ENCODE measurements at regions not wholly inside any gene's neighbourhood (a gene's known extent, or its start where the extent isn't known, plus 50 kb on each side); places are given as distances from the start of the nearest gene placed in this dataset.
"Not testable (repeated sequence)": the region's sequence is repeated elsewhere in the genome, so short reads cannot be mapped to it uniquely, and the experiment has no call there.

- no peaks in the 10 kb centered on the region for H3K36me3 ChIP-seq (ENCODE audit: control insufficient read depth, insufficient read depth, low read length, severe bottlenecking)
- no peaks in the 10 kb centered on the region for H3K27me3 ChIP-seq (replicated peaks; ENCODE audit: control insufficient read depth, insufficient read depth, low read length)
- no peak overlapping the region for H3K9ac ChIP-seq (ENCODE audit: low read length)
- no peaks in the 10 kb centered on the region for H3K9me3 ChIP-seq (ENCODE audit: control insufficient read depth, low read length)
- H3K4me3 ChIP-seq (ENCODE audit: low read length), result no peak overlapping the region
- no peaks in the 10 kb centered on the region for H3K4me1 ChIP-seq (ENCODE audit: control insufficient read depth, insufficient read depth, low read length)
- no peak for DNase-seq (ENCODE audit: low read depth)
These were observed 106.8 kb downstream of the DMRT2 start for GRCh38 chr9:1156794-1157550.

- H3K27me3 ChIP-seq (replicated peaks; ENCODE audit: control insufficient read depth, insufficient read depth, low read length), result no peaks in the 10 kb centered on the region
- no peaks in the 10 kb centered on the region for H3K36me3 ChIP-seq (ENCODE audit: control insufficient read depth, insufficient read depth, low read length, severe bottlenecking)
- H3K9ac ChIP-seq (ENCODE audit: low read length), result no peak overlapping the region
- H3K9me3 ChIP-seq (ENCODE audit: control insufficient read depth, low read length), result no peaks in the 10 kb centered on the region
- no peak overlapping the region for H3K4me3 ChIP-seq (ENCODE audit: low read length)
- DNase-seq (ENCODE audit: low read depth), result no peak
- no peaks in the 10 kb centered on the region for H3K4me1 ChIP-seq (ENCODE audit: control insufficient read depth, insufficient read depth, low read length)
These were observed 107.7 kb downstream of the DMRT2 start for GRCh38 chr9:1157836-1158235.

GRCh38 chr9:1170918-1171317, 120.8 kb downstream of the DMRT2 start:
- Histone ChIP-seq H3K4me1 (ENCODE audit: control insufficient read depth, insufficient read depth, low read length) (no peaks in the 10 kb centered on the region), H3K27me3 (replicated peaks; ENCODE audit: control insufficient read depth, insufficient read depth, low read length) (no peaks in the 10 kb centered on the region), H3K36me3 (ENCODE audit: control insufficient read depth, insufficient read depth, low read length, severe bottlenecking) (no peaks in the 10 kb centered on the region), H3K4me3 (ENCODE audit: low read length) (no peak overlapping the region), H3K9ac (ENCODE audit: low read length) (no peak overlapping the region), H3K9me3 (ENCODE audit: control insufficient read depth, low read length) (peaks cover 10% of the 10 kb centered on the region)
- DNase-seq (ENCODE audit: low read depth), result no peak

GRCh38 chr9:1171546-1171945, 121.4 kb downstream of the DMRT2 start:
- Histone ChIP-seq H3K36me3 (ENCODE audit: control insufficient read depth, insufficient read depth, low read length, severe bottlenecking) (no peaks in the 10 kb centered on the region), H3K4me1 (ENCODE audit: control insufficient read depth, insufficient read depth, low read length) (no peaks in the 10 kb centered on the region), H3K27me3 (replicated peaks; ENCODE audit: control insufficient read depth, insufficient read depth, low read length) (no peaks in the 10 kb centered on the region), H3K9me3 (ENCODE audit: control insufficient read depth, low read length) (peaks cover 10% of the 10 kb centered on the region), H3K4me3 (ENCODE audit: low read length) (no peak overlapping the region), H3K9ac (ENCODE audit: low read length) (no peak overlapping the region)
- DNase-seq (ENCODE audit: low read depth), result no peak

- Histone ChIP-seq H3K9ac (ENCODE audit: low read length) (no peak overlapping the region), H3K9me3 (ENCODE audit: control insufficient read depth, low read length) (peaks cover 4% of the 10 kb centered on the region), H3K4me1 (ENCODE audit: control insufficient read depth, insufficient read depth, low read length) (no peaks in the 10 kb centered on the region), H3K4me3 (ENCODE audit: low read length) (no peak overlapping the region), H3K36me3 (ENCODE audit: control insufficient read depth, insufficient read depth, low read length, severe bottlenecking) (no peaks in the 10 kb centered on the region), H3K27me3 (replicated peaks; ENCODE audit: control insufficient read depth, insufficient read depth, low read length) (no peaks in the 10 kb centered on the region)
- no peak for DNase-seq (ENCODE audit: low read depth)
These were observed 123.1 kb downstream of the DMRT2 start for GRCh38 chr9:1173211-1173610.

GRCh38 chr9:1173993-1174392, 123.8 kb downstream of the DMRT2 start:
- H3K27me3 ChIP-seq (replicated peaks; ENCODE audit: control insufficient read depth, insufficient read depth, low read length), result no peaks in the 10 kb centered on the region
- no peaks in the 10 kb centered on the region for H3K9me3 ChIP-seq (ENCODE audit: control insufficient read depth, low read length)
- DNase-seq (ENCODE audit: low read depth), result no peak
- H3K4me3 ChIP-seq (ENCODE audit: low read length), result no peak overlapping the region
- H3K4me1 ChIP-seq (ENCODE audit: control insufficient read depth, insufficient read depth, low read length), result no peaks in the 10 kb centered on the region
- H3K36me3 ChIP-seq (ENCODE audit: control insufficient read depth, insufficient read depth, low read length, severe bottlenecking), result no peaks in the 10 kb centered on the region
- H3K9ac ChIP-seq (ENCODE audit: low read length), result no peak overlapping the region

GRCh38 chr9:1179366-1179765, 129.2 kb downstream of the DMRT2 start:
- Histone ChIP-seq H3K27me3 (replicated peaks; ENCODE audit: control insufficient read depth, insufficient read depth, low read length) (no peaks in the 10 kb centered on the region), H3K4me1 (ENCODE audit: control insufficient read depth, insufficient read depth, low read length) (no peaks in the 10 kb centered on the region), H3K36me3 (ENCODE audit: control insufficient read depth, insufficient read depth, low read length, severe bottlenecking) (no peaks in the 10 kb centered on the region), H3K4me3 (ENCODE audit: low read length) (no peak overlapping the region), H3K9ac (ENCODE audit: low read length) (no peak overlapping the region), H3K9me3 (ENCODE audit: control insufficient read depth, low read length) (no peaks in the 10 kb centered on the region)
- DNase-seq (ENCODE audit: low read depth), result no peak

GRCh38 chr9:1184146-1184545, 134.0 kb downstream of the DMRT2 start:
- Histone ChIP-seq H3K9ac (ENCODE audit: low read length) (no peak overlapping the region), H3K36me3 (ENCODE audit: control insufficient read depth, insufficient read depth, low read length, severe bottlenecking) (no peaks in the 10 kb centered on the region), H3K4me1 (ENCODE audit: control insufficient read depth, insufficient read depth, low read length) (no peaks in the 10 kb centered on the region), H3K9me3 (ENCODE audit: control insufficient read depth, low read length) (no peaks in the 10 kb centered on the region), H3K27me3 (replicated peaks; ENCODE audit: control insufficient read depth, insufficient read depth, low read length) (no peaks in the 10 kb centered on the region), H3K4me3 (ENCODE audit: low read length) (no peak overlapping the region)
- no peak for DNase-seq (ENCODE audit: low read depth)

GRCh38 chr9:1187137-1187536, 137.0 kb downstream of the DMRT2 start:
- not testable (repeated sequence) for DNase-seq (ENCODE audit: low read depth); H3K9me3 ChIP-seq (ENCODE audit: control insufficient read depth, low read length); H3K4me3 ChIP-seq (ENCODE audit: low read length); H3K4me1 ChIP-seq (ENCODE audit: control insufficient read depth, insufficient read depth, low read length); H3K27me3 ChIP-seq (replicated peaks; ENCODE audit: control insufficient read depth, insufficient read depth, low read length); H3K36me3 ChIP-seq (ENCODE audit: control insufficient read depth, insufficient read depth, low read length, severe bottlenecking); H3K9ac ChIP-seq (ENCODE audit: low read length)

GRCh38 chr9:1195636-1196035, 145.5 kb downstream of the DMRT2 start:
- not testable (repeated sequence) for DNase-seq (ENCODE audit: low read depth); H3K9me3 ChIP-seq (ENCODE audit: control insufficient read depth, low read length); H3K36me3 ChIP-seq (ENCODE audit: control insufficient read depth, insufficient read depth, low read length, severe bottlenecking); H3K9ac ChIP-seq (ENCODE audit: low read length); H3K4me3 ChIP-seq (ENCODE audit: low read length); H3K27me3 ChIP-seq (replicated peaks; ENCODE audit: control insufficient read depth, insufficient read depth, low read length); H3K4me1 ChIP-seq (ENCODE audit: control insufficient read depth, insufficient read depth, low read length)

GRCh38 chr9:1198085-1198484, 147.9 kb downstream of the DMRT2 start:
- H3K4me3 ChIP-seq (ENCODE audit: low read length), result no peak overlapping the region
- no peak overlapping the region for H3K9ac ChIP-seq (ENCODE audit: low read length)
- no peak for DNase-seq (ENCODE audit: low read depth)
- no peaks in the 10 kb centered on the region for H3K9me3 ChIP-seq (ENCODE audit: control insufficient read depth, low read length)
- H3K27me3 ChIP-seq (replicated peaks; ENCODE audit: control insufficient read depth, insufficient read depth, low read length), result no peaks in the 10 kb centered on the region
- H3K4me1 ChIP-seq (ENCODE audit: control insufficient read depth, insufficient read depth, low read length), result peaks cover 11% of the 10 kb centered on the region
- no peaks in the 10 kb centered on the region for H3K36me3 ChIP-seq (ENCODE audit: control insufficient read depth, insufficient read depth, low read length, severe bottlenecking)

- Histone ChIP-seq H3K27me3 (replicated peaks; ENCODE audit: control insufficient read depth, insufficient read depth, low read length) (no peaks in the 10 kb centered on the region), H3K9me3 (ENCODE audit: control insufficient read depth, low read length) (no peaks in the 10 kb centered on the region), H3K36me3 (ENCODE audit: control insufficient read depth, insufficient read depth, low read length, severe bottlenecking) (no peaks in the 10 kb centered on the region), H3K4me3 (ENCODE audit: low read length) (no peak overlapping the region), H3K4me1 (ENCODE audit: control insufficient read depth, insufficient read depth, low read length) (peaks cover 11% of the 10 kb centered on the region), H3K9ac (ENCODE audit: low read length) (no peak overlapping the region)
- no peak for DNase-seq (ENCODE audit: low read depth)
These were observed 150.7 kb downstream of the DMRT2 start for GRCh38 chr9:1200847-1201251.

Measured in adipocyte (in vitro differentiated cells).